ENCODE measurements at regions not wholly inside any gene's neighbourhood (a gene's known extent, or its start where the extent isn't known, plus 50 kb on each side); places are given as distances from the start of the nearest gene placed in this dataset.

DNA sequence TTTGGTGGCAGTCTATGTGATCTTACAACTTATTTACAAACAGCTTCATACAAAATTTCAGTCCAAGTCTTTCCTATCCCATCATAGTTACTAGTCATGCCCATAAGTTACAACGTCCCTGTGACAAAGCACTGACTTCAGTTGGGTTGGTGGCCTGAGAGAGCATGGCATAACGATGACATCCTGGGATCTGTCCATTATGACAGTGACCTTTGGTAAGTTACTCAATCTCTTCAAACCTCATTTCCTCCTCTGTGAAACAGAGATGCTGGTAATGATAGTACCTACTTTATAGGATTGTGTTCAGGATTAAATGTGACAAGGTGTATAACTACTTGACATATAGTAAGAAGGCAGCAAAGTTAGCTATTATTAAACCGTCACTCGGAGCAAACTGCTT, 55.4 kb upstream of the ATP5MC3 start:
- no peak for DNase-seq

DNA sequence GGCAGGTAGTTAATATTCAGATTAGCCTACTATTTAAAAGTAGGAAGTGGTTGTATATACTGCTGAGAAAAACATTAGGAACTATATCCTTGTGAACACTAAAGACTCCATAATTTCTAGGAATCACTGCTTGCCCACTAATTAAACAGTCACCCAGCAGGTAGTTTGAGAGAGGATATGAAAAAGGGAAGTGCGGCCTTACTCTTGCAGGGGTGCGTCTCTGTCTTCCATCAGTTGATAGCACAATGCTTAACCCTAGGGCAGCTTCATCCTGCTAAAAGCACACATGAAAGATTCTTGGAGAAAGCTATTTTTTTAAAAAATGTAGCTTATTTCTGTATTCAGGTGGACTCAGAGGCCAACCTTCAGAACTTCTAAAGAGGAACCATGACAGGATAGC, 53.1 kb upstream of the ATP5MC3 start:
- no peak for DNase-seq

DNA sequence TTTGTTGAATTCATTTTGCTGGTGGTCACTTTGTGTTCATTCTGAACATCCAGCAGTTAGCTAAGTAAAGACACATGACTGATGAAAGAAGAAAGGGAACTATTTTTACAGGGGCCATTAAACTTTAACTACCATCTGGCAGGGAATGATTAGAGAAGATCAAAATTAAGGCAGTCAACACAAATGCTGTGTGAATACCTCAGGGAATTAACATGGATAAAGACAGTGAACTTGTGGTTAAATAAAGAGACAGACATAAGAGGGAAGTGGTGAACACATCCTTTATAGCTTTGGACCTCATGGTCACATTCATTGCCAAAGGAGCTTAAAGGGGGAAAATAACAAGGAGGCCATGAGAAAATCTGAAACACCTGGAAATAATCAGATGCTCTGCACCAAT, 52.6 kb upstream of the ATP5MC3 start:
- no peak for DNase-seq

DNA sequence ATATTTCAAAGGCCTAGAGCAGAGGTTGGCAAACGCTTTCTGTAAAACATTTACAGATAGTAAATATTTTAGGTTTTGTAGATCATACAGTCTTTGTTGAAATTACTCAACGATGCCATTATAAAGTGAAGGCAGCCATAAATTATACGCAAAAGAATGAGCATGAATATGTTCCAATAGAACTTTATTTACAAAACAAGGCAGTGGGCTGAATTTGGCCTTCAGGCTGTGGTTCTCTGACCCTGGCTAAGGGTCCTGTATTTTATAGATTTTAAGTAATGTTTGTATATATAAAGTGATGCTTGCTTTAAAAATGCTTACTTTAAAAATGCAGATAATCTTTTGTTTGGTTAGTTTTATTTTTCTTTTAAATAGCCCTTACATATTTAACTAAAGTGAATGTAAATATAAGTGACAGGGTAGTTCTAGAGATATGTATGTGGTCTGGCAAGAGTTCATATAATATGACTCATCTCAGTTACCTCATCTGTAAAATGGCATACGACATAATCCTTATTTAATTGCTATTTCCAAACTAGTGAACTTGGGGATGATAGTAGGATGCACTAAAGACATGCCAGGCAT, 51.7 kb upstream of the ATP5MC3 start:
- no peak for DNase-seq
